Fibroblast of skin of left biceps (primary cell): ENCODE measurements at regions not wholly inside any gene's neighbourhood (a gene's known extent, or its start where the extent isn't known, plus 50 kb on each side); places are given as distances from the start of the nearest gene placed in this dataset.
A peak's percentile ranks its signal among the peaks of the same experiment; 100 is the strongest.

ENCODE experiments used
- DNase-seq, 2 experiments: peaks; one replicate each; pipeline ENCODE4 v3.0.0-alpha.2; 2013; ENCODE audit warnings: low read depth in 2 of 2

DNA sequence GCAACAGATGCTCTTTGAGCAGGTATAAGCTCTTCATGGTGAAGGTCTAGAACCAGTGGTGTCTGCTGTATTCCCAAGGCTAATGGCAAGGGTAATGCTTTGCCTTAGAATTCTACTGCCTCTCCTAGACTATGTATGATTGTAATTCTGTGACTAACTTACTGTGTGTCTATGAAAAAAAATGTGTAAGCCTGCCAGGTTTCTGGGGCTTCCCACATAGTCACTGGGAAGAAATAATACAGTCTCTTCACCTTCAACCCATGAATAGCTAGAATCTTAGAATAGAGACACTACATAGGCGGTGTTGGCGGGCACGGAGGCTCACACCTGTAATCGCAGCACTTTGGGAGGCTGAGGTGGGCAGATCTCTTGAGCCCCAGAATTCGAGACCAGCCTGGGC is 84.1 kb downstream of the C11orf91 start:
- no peak for DNase-seq

- no peak for DNase-seq
Measured at GRCh38 chr11:33615751-33616150, 84.9 kb downstream of the C11orf91 start.

DNA sequence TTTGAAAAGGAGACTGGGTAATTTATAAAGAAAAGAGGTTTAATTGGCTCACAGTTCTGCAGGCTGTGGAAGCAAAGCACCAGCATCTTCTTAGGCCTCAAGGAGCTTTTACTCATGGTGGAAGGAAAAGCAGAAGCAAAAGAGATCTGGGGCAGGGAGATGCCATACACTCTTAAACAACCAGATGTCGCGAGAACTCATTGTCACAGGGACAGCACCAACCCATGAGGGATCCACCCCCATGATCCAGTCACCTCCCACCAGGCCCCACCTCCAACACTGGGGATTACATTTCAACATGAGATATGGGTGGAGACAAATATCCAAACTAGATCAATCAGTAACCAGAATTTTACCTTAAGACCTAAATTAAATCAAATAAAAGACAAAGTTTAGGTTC is 87.2 kb downstream of the C11orf91 start:
- DNase-seq: no peak

DNA sequence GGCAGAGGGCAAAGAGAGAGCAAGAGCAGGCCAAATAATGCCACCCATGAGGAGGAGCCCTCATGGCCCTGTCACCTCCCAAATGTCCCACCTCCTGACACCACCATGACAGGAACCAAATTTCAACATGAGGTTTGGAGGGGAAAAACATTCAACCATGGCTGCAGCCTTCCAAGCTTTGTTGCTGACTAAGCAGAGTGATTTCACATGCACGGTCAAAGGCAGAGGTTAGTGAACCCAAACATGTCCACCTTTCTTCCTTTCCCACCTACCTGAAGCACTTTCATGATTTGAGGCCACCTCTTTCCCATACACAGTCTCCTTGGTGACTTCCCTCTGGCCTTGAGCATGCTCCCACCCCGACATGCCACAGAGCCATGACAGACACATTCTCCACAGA is 89.7 kb downstream of the C11orf91 start:
- no peak for DNase-seq

DNA sequence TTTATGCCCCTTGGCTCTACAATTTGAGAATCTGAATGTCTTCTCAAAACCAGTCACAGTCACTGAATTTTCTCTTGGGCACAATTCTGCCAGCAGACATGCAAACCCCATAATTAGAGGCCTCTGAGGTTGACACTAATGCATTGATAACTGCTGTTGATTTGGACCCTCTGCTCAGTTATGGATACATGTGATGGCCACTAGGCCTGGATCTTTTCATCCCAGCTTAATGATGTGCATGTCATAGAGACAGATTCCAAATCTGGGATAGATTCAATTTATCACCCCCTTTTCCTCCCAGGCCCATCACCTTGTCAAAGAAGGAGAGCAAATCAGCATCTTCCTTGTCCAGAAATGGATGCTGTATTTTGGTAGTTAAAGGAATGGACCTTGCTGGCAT is 92.2 kb downstream of the C11orf91 start:
- DNase-seq: no peak

GRCh38 chr11:33606762-33607161 is 93.9 kb downstream of the C11orf91 start:
- DNase-seq: no peak

DNA sequence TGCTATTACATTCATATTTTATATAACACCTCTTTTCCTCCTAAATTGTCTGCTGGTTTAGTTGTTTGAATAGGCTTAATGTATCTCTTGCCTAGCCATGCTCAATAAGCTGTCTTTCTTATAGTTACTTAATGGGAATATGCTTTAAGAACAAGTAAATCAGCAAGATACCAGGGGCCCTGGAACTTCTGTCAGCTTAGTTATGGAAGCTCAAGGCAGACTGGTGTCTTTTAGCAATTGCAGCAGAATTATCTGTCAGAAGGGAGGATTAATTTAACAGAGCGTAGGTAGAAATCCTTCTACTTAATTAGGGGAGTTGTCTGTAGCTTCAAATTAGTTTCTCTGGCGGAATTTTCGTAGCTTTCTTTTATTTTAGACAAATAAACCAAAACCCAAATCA is 94.9 kb downstream of the C11orf91 start:
- DNase-seq: no peak

DNA sequence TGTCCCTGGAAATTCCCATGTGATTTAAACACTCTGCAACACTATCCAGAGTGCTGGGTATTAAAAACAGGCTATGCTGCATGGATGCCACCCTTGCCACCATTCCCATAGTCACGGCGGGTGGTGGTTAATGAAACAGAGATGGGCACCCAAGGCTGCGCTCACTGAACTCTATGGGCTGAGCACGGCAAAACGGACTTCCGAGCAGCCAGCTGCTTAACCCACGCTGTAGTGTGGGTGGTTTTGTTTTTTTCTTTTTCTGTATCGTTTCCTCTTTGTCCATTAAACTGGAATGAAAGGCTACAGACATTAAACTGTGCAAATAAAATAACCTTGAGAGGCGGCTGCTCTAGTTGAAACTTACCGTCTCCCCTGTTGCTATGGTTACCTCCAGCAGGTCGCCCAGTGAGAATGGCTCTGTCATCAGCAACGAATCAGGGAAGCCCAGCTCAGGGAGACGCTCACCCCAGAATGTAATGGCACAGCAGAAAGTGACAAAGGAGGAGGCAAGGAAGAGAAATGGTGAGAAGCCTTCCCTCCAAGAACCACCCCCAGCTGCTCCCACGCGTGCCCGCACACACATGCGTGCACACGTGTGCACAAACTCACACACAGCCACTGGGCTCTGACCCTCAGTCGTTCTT is 102.1 kb downstream of the C11orf91 start:
- DNase-seq: no peak

- no peak for DNase-seq
Measured at GRCh38 chr11:33594188-33594587, 106.4 kb downstream of the C11orf91 start.

- DNase-seq: no peak
Measured at GRCh38 chr11:33590441-33590840, 110.2 kb downstream of the C11orf91 start.

- no peak for DNase-seq
Measured at GRCh38 chr11:33588056-33588455, 112.6 kb downstream of the C11orf91 start.

DNA sequence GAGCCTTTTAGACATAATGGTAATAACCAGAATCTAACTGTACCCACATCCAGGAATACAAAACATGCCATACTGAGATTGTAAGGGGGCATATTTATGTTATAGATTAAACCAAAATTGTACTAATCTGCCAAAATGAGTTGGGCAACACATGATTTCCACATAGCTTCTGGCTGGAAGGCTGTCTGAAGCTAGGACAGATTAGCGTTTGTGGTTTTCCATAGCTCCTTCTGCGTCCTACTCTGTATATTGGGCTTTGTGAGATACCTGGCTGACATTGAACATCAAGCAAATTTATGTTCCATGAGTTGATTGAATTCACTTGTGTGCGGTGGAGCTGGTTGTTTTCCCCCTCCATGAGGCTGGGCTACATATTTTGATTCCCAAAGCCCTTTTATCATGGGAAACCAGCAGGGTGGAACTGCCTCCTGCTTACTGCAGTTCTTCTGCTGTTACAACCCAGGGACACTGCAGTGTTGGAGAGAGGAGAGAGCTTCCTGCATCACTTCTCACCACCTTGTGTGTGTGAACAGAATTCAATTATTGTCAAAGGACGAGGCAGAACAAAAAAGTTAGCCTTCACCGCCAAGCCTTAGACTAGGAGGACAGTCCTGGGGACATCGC is 114.9 kb downstream of the C11orf91 start:
- DNase-seq: no peak

DNA sequence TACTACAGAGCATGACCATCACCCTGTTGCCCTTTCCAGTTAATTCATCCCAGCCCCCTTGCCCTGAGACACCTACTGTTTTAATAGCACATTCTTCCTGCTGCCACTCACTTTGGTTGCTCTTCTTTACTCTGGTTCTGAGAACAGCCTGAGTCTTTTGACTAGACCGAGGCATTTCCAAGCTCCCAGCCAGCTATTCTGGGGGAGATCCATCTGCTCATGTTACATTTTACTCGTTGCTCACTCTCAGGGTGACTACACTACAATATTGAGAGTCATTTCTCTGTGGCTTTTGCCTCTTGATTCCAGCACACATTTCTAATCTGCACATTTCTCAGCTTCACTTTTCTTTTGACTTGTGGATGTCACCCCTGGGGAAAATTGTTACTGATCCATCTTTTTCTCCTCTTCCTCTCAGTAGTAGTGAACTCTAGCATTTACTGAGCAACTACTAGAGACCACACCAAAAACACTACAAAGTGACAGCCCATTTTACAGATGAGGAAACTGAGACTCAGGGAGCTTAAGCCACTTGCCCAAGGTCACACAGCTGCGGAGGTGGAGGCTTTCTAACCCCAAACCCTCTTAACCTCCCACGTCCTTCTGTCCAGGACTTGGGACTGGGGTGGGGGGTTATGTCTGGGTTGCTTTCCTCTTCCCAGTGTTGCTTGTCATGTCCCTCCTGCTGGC is 117.8 kb downstream of the C11orf91 start:
- no peak for DNase-seq

DNA sequence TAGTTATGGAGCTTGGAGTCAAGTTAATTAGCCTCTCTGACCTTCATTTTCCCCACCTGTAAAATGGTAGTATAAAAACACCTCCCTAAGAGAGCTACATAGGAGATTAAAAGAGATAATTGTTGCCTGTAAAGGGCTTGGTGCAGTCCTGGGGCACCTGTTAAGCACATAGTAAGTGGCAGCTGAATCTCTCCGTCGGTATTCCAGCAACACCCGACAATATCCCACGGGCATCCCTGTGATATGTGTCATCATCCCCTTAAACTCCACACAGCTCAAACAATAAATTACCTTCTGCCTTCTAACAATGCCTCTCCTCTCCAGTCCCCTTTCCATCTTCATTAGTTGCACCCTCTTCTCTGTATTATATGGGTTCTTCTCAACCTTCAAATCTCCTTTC is 121.5 kb downstream of the C11orf91 start:
- no peak for DNase-seq

DNA sequence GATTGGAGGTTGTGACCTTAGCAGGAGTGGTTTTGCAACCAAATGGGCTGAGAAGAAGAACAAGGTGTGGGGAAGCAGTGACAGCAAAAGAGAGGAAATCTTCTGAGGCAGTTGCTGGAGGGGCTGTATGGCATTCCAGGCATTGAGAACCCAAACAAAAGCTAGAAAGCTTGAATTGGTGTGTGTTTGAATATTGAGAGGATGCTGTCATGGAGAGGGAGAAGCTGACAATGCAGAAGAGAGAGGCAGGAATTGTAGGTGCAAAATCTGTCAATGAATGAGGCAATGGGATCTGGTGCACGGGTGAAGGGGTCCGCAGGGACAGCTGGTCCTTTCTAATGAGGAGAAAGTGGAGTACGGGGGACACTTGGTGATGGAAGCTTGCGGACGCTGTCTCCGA is 123.4 kb downstream of the C11orf91 start:
- no peak for DNase-seq

GRCh38 chr11:33575311-33575710 is 125.3 kb downstream of the C11orf91 start:
- no peak for DNase-seq

GRCh38 chr11:33574331-33574730 is 126.3 kb downstream of the C11orf91 start:
- DNase-seq: peak; percentile 42 to 49

- DNase-seq: no peak
Measured at GRCh38 chr11:33569333-33569732, 131.3 kb downstream of the C11orf91 start.

DNA sequence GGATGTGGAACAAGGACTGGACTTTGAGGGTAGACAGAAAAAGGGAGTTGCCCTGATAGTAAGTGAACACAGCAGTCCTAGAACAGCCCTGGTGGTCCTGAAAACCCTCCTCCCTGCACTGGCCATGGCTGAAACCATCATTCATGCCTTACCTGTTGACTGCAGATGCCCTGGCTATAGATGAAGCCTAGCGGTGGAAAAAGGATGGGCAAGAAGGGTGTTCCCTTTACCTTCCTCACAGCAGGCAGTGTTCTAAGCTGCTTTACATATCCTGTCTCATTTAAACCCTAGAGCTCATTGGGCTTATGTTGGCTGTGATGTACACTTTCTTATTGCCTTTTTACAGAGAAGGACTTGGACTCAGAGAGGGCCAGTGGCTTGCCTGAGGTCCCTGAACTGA is 133.6 kb downstream of the C11orf91 start:
- DNase-seq: no peak

GRCh38 chr11:33564856-33565453 is 135.7 kb downstream of the C11orf91 start:
- DNase-seq: no peak

- DNase-seq: no peak
Measured at GRCh38 chr11:33560729-33561128, 139.9 kb downstream of the C11orf91 start.

DNA sequence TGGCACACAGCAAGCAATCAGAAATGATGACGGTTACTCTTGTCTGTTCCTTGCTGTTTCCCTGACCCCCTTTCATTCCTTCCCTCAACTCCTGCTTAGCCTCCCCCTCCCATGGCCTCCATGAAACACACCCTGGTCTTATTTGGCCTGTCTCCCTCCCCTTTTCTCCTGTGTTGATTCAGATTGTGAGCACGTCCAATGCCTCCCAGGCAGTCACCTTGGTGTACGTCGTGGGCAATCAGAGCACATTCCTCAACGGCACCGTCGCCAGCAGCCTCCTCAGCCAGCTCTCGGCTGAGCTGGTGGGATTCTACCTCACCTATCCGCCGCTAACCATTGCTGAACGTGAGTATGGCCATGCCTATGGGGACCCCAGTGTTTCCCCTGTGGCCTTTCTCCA is 141.1 kb downstream of the C11orf91 start:
- DNase-seq: no peak

- DNase-seq: no peak
Measured at GRCh38 chr11:33558097-33558496, 142.5 kb downstream of the C11orf91 start.
